Esophagus muscularis mucosa (tissue), 4 donors: ENCODE measurements at regions not wholly inside any gene's neighbourhood (a gene's known extent, or its start where the extent isn't known, plus 50 kb on each side); places are given as distances from the start of the nearest gene placed in this dataset.

ENCODE experiments used
- CTCF ChIP-seq, 3 experiments: fragments of 200-600 bp in 2 of 3; fragments of 450-650 bp in 1 of 3; sonication (generic) in 2 of 3; IDR thresholded peaks; one replicate each; pipeline ENCODE4 v1.5.1; 2017 to 2019; ENCODE audit warnings: antibody characterized with exemption in 3 of 3, mild to moderate bottlenecking in 2 of 3, moderate library complexity in 1 of 3
- EP300 ChIP-seq: sonication (generic); formaldehyde crosslinking; IDR thresholded peaks from one replicate; pipeline ENCODE4 v1.6.1; 2017; ENCODE audit warnings: antibody characterized with exemption
- POLR2A ChIP-seq: fragments of 450-650 bp; IDR thresholded peaks from one replicate; pipeline ENCODE4 v1.6.1; 2017; ENCODE audit warnings: antibody characterized with exemption, moderate library complexity, mild to moderate bottlenecking, low read depth
- POLR2AphosphoS5 ChIP-seq, 2 donors: sonication (generic); formaldehyde crosslinking; IDR thresholded peaks; one replicate each; pipeline ENCODE4 v1.6.1; 2017; ENCODE audit warnings: antibody characterized with exemption in 2 of 2

GRCh38 chr2:16194530-16194929, 254.2 kb downstream of the MYCN start:
- no peak for TF ChIP-seq CTCF (IDR thresholded peaks at IDR 0.05)
- TF ChIP-seq POLR2A: no peak
- TF ChIP-seq POLR2AphosphoS5 (IDR thresholded peaks at IDR 0.05): no peak
- TF ChIP-seq EP300: no peak
